K562 (cell line): ENCODE measurements at regions not wholly inside any gene's neighbourhood (a gene's known extent, or its start where the extent isn't known, plus 50 kb on each side); places are given as distances from the start of the nearest gene placed in this dataset.

Source experiments
- ATAC-seq: fragments of 200-7000 bp; cut with Tn5 transposase; 3 replicates; pipeline ENCODE4 v1.9.1; 2020; ENCODE audit warnings: moderate library complexity
- BruUV-seq: library from RNA; stranded (reverse); fragments of 400-500 nt; replicated peaks from 2 replicates; lab custom pipeline; 2021; lab: Mats Ljungman, UMichigan
- CTCF ChIA-PET: fragments of 300-600 bp; formaldehyde crosslinking; extraction: SDS; loops from one replicate; lab custom pipeline; 2021; ENCODE audit warnings: low intra/inter-chr PET ratio; lab: Yijun Ruan, JAX
- POLR2A ChIA-PET: fragments of 300-600, 350-650 bp; sonication (Branson Sonifier 250); formaldehyde crosslinking; extraction: SDS; loops from one replicate; lab custom pipeline; 2021; ENCODE audit warnings: antibody characterized with exemption, inconsistent platforms; lab: Yijun Ruan, JAX
- DNase-seq, 4 experiments: peaks; one replicate each; pipeline versions ENCODE4 v3.0.0 to v3.0.0-alpha.2; 2011 to 2018; ENCODE audit warnings: low spot score in 3 of 4, mixed read lengths in 3 of 4; ENCODE audit errors: extremely low read depth in 1 of 4
- FAIRE-seq: peaks from 2 replicates; lab custom pipeline; 2011; peaks lifted over from hg19 to GRCh38; lab: Jason Lieb, UNC
- H2AFZ ChIP-seq: 2 replicates; pipeline ENCODE4 v1.6.0; 2011; ENCODE audit warnings: low read depth, low read length, control low read depth, inconsistent platforms
- H3K27ac ChIP-seq: fragments of 200-600 bp; 3 replicates; pipeline ENCODE4 v1.8.0; 2011; ENCODE audit warnings: low read depth, mild to moderate bottlenecking, control low read depth, inconsistent platforms, low read length, moderate library complexity, mixed read lengths; ENCODE audit errors: extremely low read depth
- H3K27me3 ChIP-seq, 2 experiments: fragments of 300-600 bp in 1 of 2; 2 replicates in 1 of 2; 3 replicates in 1 of 2; pipeline versions ENCODE4 v1.6.0 to v1.8.0; 2011; ENCODE audit warnings: inconsistent platforms in 2 of 2, low read length in 2 of 2, mild to moderate bottlenecking in 1 of 2, mixed read lengths in 1 of 2, moderate library complexity in 1 of 2; ENCODE audit not compliant: control insufficient read depth in 2 of 2, insufficient read depth in 2 of 2
- H3K36me3 ChIP-seq: fragments of 300-600 bp; 3 replicates; pipeline ENCODE4 v1.8.0; 2011; ENCODE audit warnings: mild to moderate bottlenecking, low read length, inconsistent platforms; ENCODE audit not compliant: control insufficient read depth, insufficient read depth
- H3K4me1 ChIP-seq, 2 experiments: fragments of 200-600 bp in 1 of 2; replicated peaks in 1 of 2; 2 replicates in 1 of 2; 3 replicates in 1 of 2; pipeline versions ENCODE4 v1.5.1 to v1.8.0; 2011; ENCODE audit warnings: inconsistent platforms in 2 of 2, low read length in 2 of 2, mild to moderate bottlenecking in 1 of 2, mixed read lengths in 1 of 2, moderate library complexity in 1 of 2; ENCODE audit not compliant: control insufficient read depth in 2 of 2, insufficient read depth in 2 of 2
- H3K4me2 ChIP-seq: 2 replicates; pipeline ENCODE4 v1.6.1; 2011; ENCODE audit warnings: low read length, control low read depth, inconsistent platforms, mixed read lengths; ENCODE audit not compliant: insufficient read depth
- H3K4me3 ChIP-seq: fragments of 200-600 bp; sonication (generic), shearing (Covaris generic); 2 replicates; pipeline ENCODE4 v1.5.1; 2016; ENCODE audit warnings: control low read depth, inconsistent platforms
- H3K79me2 ChIP-seq: fragments of 200-600 bp; 3 replicates; pipeline ENCODE4 v1.8.0; 2011; ENCODE audit warnings: low read length, inconsistent platforms; ENCODE audit not compliant: control insufficient read depth, insufficient read depth
- H3K9ac ChIP-seq, 2 experiments: 2 replicates each; pipeline versions ENCODE4 v1.6.0 to v1.6.1; 2011; ENCODE audit warnings: low read depth in 2 of 2, low read length in 2 of 2, control low read depth in 1 of 2, inconsistent platforms in 1 of 2, mild to moderate bottlenecking in 1 of 2, mixed read lengths in 1 of 2; ENCODE audit not compliant: insufficient read depth in 1 of 2
- H3K9me1 ChIP-seq: one replicate; pipeline ENCODE4 v1.6.0; 2011; ENCODE audit warnings: inconsistent platforms, mild to moderate bottlenecking, low read length, moderate library complexity; ENCODE audit not compliant: control insufficient read depth, insufficient read depth
- H3K9me3 ChIP-seq: replicated peaks from 2 replicates; pipeline ENCODE4 v1.5.1; 2011; ENCODE audit warnings: low read depth, low read length, inconsistent platforms; ENCODE audit not compliant: control insufficient read depth, insufficient read depth
- H4K20me1 ChIP-seq: replicated peaks from 2 replicates; pipeline ENCODE4 v1.6.1; 2011; ENCODE audit warnings: low read length, inconsistent platforms, mixed read lengths; ENCODE audit not compliant: control insufficient read depth, insufficient read depth
- BDP1 ChIP-seq: IDR thresholded peaks from 3 replicates; pipeline ENCODE4 v1.6.1; 2011; ENCODE audit not compliant: insufficient read length, insufficient read depth
- CBFA2T2 ChIP-seq: fragments of 450-650 bp; conservative IDR thresholded peaks from 2 replicates; pipeline ENCODE4 v1.6.1; 2017; ENCODE audit warnings: mild to moderate bottlenecking
- POLR2B ChIP-seq: fragments of 450-650 bp; IDR thresholded peaks from 2 replicates; pipeline ENCODE4 v1.6.1; 2018; ENCODE audit warnings: low read depth; ENCODE audit not compliant: partially characterized antibody
- PPARD ChIP-seq: fragments of 250-450 bp; sonication (Bioruptor Pico); IDR thresholded peaks from 2 replicates; pipeline ENCODE4 v1.8.0; 2022; ENCODE audit warnings: inconsistent platforms, mild to moderate bottlenecking, moderate library complexity
- PRDM10 ChIP-seq: fragments of 450-650 bp; IDR thresholded peaks from 2 replicates; pipeline ENCODE4 v1.6.1; 2018; ENCODE audit not compliant: partially characterized antibody
- RBM34 ChIP-seq: fragments of 200-400 bp; formaldehyde crosslinking; IDR thresholded peaks from 2 replicates; pipeline ENCODE4 v1.6.1; 2018; ENCODE audit warnings: low read length, borderline replicate concordance; ENCODE audit not compliant: insufficient read depth
- STAT5A ChIP-seq: IDR thresholded peaks from 2 replicates; pipeline ENCODE4 v1.6.1; 2012; ENCODE audit warnings: low read length, inconsistent platforms, borderline replicate concordance
- VEZF1 ChIP-seq: fragments of 200-800 bp; sonication (Bioruptor generic); IDR thresholded peaks from 2 replicates; pipeline ENCODE4 v1.6.1; 2017; ENCODE audit warnings: missing genetic modification characterization, missing compliant biosample characterization
- ZBTB26 ChIP-seq: fragments of 450-650 bp; formaldehyde crosslinking; IDR thresholded peaks from 2 replicates; pipeline ENCODE4 v1.4.0; 2022; ENCODE audit warnings: missing genetic modification characterization
- ZBTB34 ChIP-seq: fragments of 250-450 bp; sonication (Bioruptor Pico); IDR thresholded peaks from 2 replicates; pipeline ENCODE4 v1.8.0; 2021; ENCODE audit warnings: mild to moderate bottlenecking, moderate library complexity
- ZBTB9 ChIP-seq: fragments of 450-650 bp; formaldehyde crosslinking; IDR thresholded peaks from 2 replicates; pipeline ENCODE4 v1.4.0; 2020; ENCODE audit warnings: mild to moderate bottlenecking, moderate library complexity
- ZFP1 ChIP-seq: fragments of 450-650 bp; formaldehyde crosslinking; IDR thresholded peaks from 2 replicates; pipeline ENCODE4 v1.4.0; 2020; ENCODE audit warnings: mild to moderate bottlenecking, mixed read lengths
- ZZZ3 ChIP-seq: fragments of 450-650 bp; IDR thresholded peaks from 2 replicates; pipeline ENCODE4 v1.6.1; 2016; ENCODE audit warnings: antibody characterized with exemption, mild to moderate bottlenecking, moderate library complexity
- WGBS: fragments of 100-300 bp; shearing (Covaris generic); methylation state at CpG from one replicate; pipeline ENCODE4 v1.1.6; 2016; ENCODE audit warnings: low coverage, mixed read lengths; ENCODE audit not compliant: insufficient coverage; ENCODE audit errors: missing lambda C conversion rate; 5-methylcytosine and 5-hydroxymethylcytosine counted together
- in situ Hi-C: fragments of 300-500 bp; cut with MboI; formaldehyde crosslinking; loops from 4 replicates; pipeline ENCODE4 v1.15.0; 2018; ENCODE audit warnings: inconsistent platforms, mixed read lengths
- intact Hi-C: fragments of 100-400 bp; cut with micrococcal nuclease; formaldehyde crosslinking; loops from 2 replicates; pipeline ENCODE4 v1.14.2; 2022

- no peak for TF ChIP-seq ZFP1 (CRISPR knock-in tag)
- TF ChIP-seq VEZF1, result no peak
- TF ChIP-seq POLR2B, result no peak
- TF ChIP-seq RBM34, result no peak
Observed at GRCh38 chr3:98701071-98701675, 62.0 kb upstream of the ST3GAL6 start (continued).

GRCh38 chr3:98702166-98702565 is 61.0 kb upstream of the ST3GAL6 start:
- Histone ChIP-seq H3K4me1 (no peaks in the 10 kb centered on the region), H3K27me3 (no peaks in the 10 kb centered on the region; a peak in 1 of 5 replicates)
- in situ Hi-C loops, result no loop called here
- TF ChIP-seq ZZZ3 (no peak), ZBTB26 (CRISPR knock-in tag) (no peak), BDP1 (no peak), CBFA2T2 (no peak), ZBTB9 (CRISPR knock-in tag) (no peak), PRDM10 (no peak), PPARD (CRISPR knock-in tag) (no peak), ZBTB34 (no peak), STAT5A (no peak)

More at GRCh38 chr3:98702166-98702565, 61.0 kb upstream of the ST3GAL6 start:
- ChIA-PET CTCF (no interaction called here), POLR2A (no interaction called here)
- Histone ChIP-seq H3K4me2 (no peak overlapping the region), H3K9me1 (no peaks in the 10 kb centered on the region), H3K9ac (no peak overlapping the region), H3K4me3 (no peak overlapping the region), H3K27ac (no peak overlapping the region), H3K79me2 (no peaks in the 10 kb centered on the region), H4K20me1 (no peaks in the 10 kb centered on the region), H3K36me3 (no peaks in the 10 kb centered on the region), H2AFZ (no peak overlapping the region), H3K9me3 (no peaks in the 10 kb centered on the region)
- 0% methylated on average over 1 of the region's 4 CpGs for WGBS
- FAIRE-seq (no peak), ATAC-seq (no peak), DNase-seq (no peak)
- no TSS peak for BruUV-seq
- intact Hi-C loops, result no loop called here
